Right lobe of liver (tissue), 6 donors: ENCODE measurements at regions not wholly inside any gene's neighbourhood (a gene's known extent, or its start where the extent isn't known, plus 50 kb on each side); places are given as distances from the start of the nearest gene placed in this dataset.

Experiments used
- ATAC-seq, 4 donors: fragments of 200-7000 bp; cut with Tn5 transposase; one replicate each; pipeline ENCODE4 v1.9.1; 2020; ENCODE audit warnings: mild to moderate bottlenecking in 4 of 4, moderate library complexity in 4 of 4
- DNase-seq, 3 donors: peaks; one replicate each; pipeline ENCODE4 v3.0.0-alpha.2; 2020
- H3K27ac ChIP-seq, 3 donors: fragments of 200-600 bp; one replicate each; pipeline ENCODE4 v1.8.0; 2022
- H3K27me3 ChIP-seq, 2 donors: fragments of 200-600 bp; one replicate each; pipeline ENCODE4 v1.8.0; 2022
- H3K36me3 ChIP-seq, 4 donors: fragments of 200-600 bp; sonication (generic) in 1 of 4; one replicate each; pipeline versions ENCODE4 v1.5.1 to v1.8.0; 2017 to 2022; ENCODE audit warnings: control low read depth in 1 of 4
- H3K4me1 ChIP-seq, 4 donors: fragments of 200-600 bp; sonication (generic) in 1 of 4; one replicate each; pipeline versions ENCODE4 v1.5.1 to v1.8.0; 2017 to 2022; ENCODE audit warnings: control low read depth in 1 of 4
- H3K4me3 ChIP-seq, 3 donors: fragments of 200-600 bp; one replicate each; pipeline ENCODE4 v1.8.0; 2022
- H3K9me3 ChIP-seq, 4 donors: fragments of 200-600 bp; sonication (generic) in 1 of 4; one replicate each; pipeline versions ENCODE4 v1.5.1 to v1.8.0; 2017 to 2022; ENCODE audit warnings: control low read depth in 1 of 4
- CTCF ChIP-seq, 4 donors: fragments of 200-600 bp in 3 of 4; fragments of 450-650 bp in 1 of 4; IDR thresholded peaks; one replicate each; pipeline versions ENCODE4 v1.5.1 to v1.8.0; 2016 to 2022; ENCODE audit warnings: antibody characterized with exemption in 4 of 4, mild to moderate bottlenecking in 2 of 4
- POLR2A ChIP-seq: fragments of 450-650 bp; IDR thresholded peaks from one replicate; pipeline ENCODE4 v1.6.1; 2017; ENCODE audit warnings: antibody characterized with exemption, mild to moderate bottlenecking
- WGBS: methylation state at CpG from one replicate; pipeline ENCODE4 v1.1.6; 2018; ENCODE audit warnings: low coverage, low lambda C conversion rate; ENCODE audit not compliant: insufficient coverage; ENCODE audit errors: missing lambda C conversion rate; 5-methylcytosine and 5-hydroxymethylcytosine counted together
- intact Hi-C, 2 donors: fragments of 100-400 bp; cut with DNase I; formaldehyde crosslinking; loops; one replicate each; pipeline versions ENCODE4 v1.11.2 to v1.14.1; 2022
- donor health status: DM: no; HTN: yes; CAD: no.
- donor health status: DM: no; HTN: no; CAD: no.
- donor health status: DM: no; HTN: no; CAD: no.
- donor health status: DM: no; HTN: yes; CAD: no.
- donor health status: DM: no; HTN: yes; CAD: no.

GRCh38 chr2:116832148-116832547 lies 982.3 kb upstream of the DDX18 start:
- DNase-seq, result no peak
- no peaks in the 10 kb centered on the region for H3K4me1 ChIP-seq
- no peaks in the 10 kb centered on the region for H3K36me3 ChIP-seq
- no peak overlapping the region for H3K4me3 ChIP-seq
- TF ChIP-seq POLR2A, result no peak
- no peak for TF ChIP-seq CTCF (IDR thresholded peaks at IDR 0.05)
- WGBS, result 69% methylated on average over 2 of the region's 2 CpGs
- no peaks in the 10 kb centered on the region for H3K27me3 ChIP-seq
- peaks cover 0 to 4% (median 0%) of the 10 kb centered on the region in 4 donors for H3K9me3 ChIP-seq
- H3K27ac ChIP-seq, result no peak overlapping the region
- intact Hi-C loops, result no loop called here
- ATAC-seq, result no peak

DNA sequence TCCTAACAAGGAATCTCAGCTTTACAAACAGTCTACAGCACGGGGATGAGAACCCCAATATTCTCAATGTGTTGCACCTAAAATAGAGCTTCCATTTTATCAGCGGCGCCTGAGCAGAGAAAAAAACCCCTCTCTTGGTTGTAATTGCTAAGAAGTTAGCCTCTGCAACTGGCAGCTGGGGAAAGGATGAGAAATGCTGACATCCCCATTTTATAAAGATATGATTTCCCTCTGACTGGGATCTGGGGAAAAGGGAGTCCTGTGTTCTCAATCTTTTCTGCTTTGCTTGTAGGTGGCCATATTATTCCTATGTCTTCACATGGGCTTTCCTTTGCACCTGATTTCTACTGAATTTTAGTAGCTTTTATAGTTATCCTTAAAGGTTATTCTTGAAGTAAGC lies 981.4 kb upstream of the DDX18 start:
- no peak for ATAC-seq
- H3K4me3 ChIP-seq, result no peak overlapping the region
- no peak overlapping the region for H3K27ac ChIP-seq
- TF ChIP-seq POLR2A (no peak), CTCF (IDR thresholded peaks at IDR 0.05) (no peak)
- H3K4me1 ChIP-seq, result no peaks in the 10 kb centered on the region
- H3K9me3 ChIP-seq, result peaks cover 0 to 4% (median 0%) of the 10 kb centered on the region in 4 donors
- DNase-seq, result no peak
- intact Hi-C loops, result no loop called here
- no peaks in the 10 kb centered on the region for H3K27me3 ChIP-seq
- no peaks in the 10 kb centered on the region for H3K36me3 ChIP-seq
- 82% methylated on average over 3 of the region's 3 CpGs for WGBS

- Histone ChIP-seq H3K27me3 (no peaks in the 10 kb centered on the region), H3K4me3 (no peak overlapping the region), H3K27ac (no peak overlapping the region), H3K9me3 (no peaks in the 10 kb centered on the region), H3K36me3 (no peaks in the 10 kb centered on the region), H3K4me1 (no peaks in the 10 kb centered on the region)
- TF ChIP-seq CTCF (IDR thresholded peaks at IDR 0.05) (no peak), POLR2A (no peak)
- ATAC-seq (peak in 1 of 4 donors; percentile 34), DNase-seq (no peak)
- 100% methylated on average over 1 of the region's 5 CpGs for WGBS
- intact Hi-C loops, result no loop called here
Observed at GRCh38 chr2:116842164-116842563, 972.3 kb upstream of the DDX18 start.

DNA sequence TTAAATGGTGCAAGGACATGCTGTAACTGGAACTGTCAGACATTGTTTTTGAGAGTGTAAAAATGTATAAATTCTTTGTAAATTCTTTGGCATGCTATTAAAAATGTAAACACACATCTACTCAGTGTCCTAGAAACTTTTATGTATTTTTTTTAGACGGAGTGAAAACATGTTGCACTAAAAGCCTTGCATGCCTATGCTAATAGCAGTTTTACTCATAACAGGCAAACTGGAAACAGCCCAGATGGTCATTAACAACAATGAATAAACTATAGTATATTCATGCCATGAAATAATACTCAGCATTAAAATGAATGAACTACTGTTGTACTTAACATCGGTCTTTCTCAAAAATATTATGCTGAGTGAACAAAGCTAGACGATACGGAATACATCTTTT lies 954.8 kb upstream of the DDX18 start:
- H3K27me3 ChIP-seq, result no peaks in the 10 kb centered on the region
- DNase-seq, result no peak
- TF ChIP-seq CTCF (IDR thresholded peaks at IDR 0.05) (no peak), POLR2A (no peak)
- H3K27ac ChIP-seq, result no peak overlapping the region
- WGBS, result 63% methylated on average over 4 of the region's 4 CpGs
- H3K4me3 ChIP-seq, result no peak overlapping the region
- H3K4me1 ChIP-seq, result no peaks in the 10 kb centered on the region
- ATAC-seq, result no peak
- H3K9me3 ChIP-seq, result peaks cover 0 to 5% (median 0%) of the 10 kb centered on the region in 4 donors
- no peaks in the 10 kb centered on the region for H3K36me3 ChIP-seq
- intact Hi-C loops, result no loop called here

DNA sequence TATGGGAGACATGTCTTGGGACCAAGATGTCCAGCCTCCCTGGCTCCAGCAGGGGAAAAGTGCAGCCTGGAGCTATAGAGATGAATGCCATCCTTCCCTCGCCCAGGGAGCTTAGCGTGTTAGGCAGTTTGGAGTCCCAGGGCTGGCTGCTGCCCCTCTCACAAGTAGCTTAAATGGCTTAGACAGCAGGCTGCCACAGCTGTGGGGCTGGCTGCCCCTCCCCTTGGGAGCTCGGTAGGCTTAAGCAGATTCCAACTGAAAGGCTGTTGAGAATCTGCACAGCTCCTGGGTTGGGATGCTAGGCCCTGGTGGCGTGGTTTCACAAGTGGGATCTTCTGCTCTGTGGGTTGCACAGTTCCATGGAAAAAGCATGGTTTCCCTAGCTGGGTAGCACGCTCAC lies 940.5 kb upstream of the DDX18 start:
- Histone ChIP-seq H3K4me3 (no peak overlapping the region), H3K27ac (no peak overlapping the region), H3K4me1 (no peaks in the 10 kb centered on the region), H3K9me3 (no peaks in the 10 kb centered on the region), H3K36me3 (no peaks in the 10 kb centered on the region), H3K27me3 (no peaks in the 10 kb centered on the region)
- intact Hi-C loops, result no loop called here
- TF ChIP-seq CTCF (IDR thresholded peaks at IDR 0.05) (no peak), POLR2A (no peak)
- ATAC-seq (no peak), DNase-seq (peak in 1 of 3 donors; percentile 30)
- no CpG with 5 or more reads among the region's 5 CpGs for WGBS
